Small intestine (tissue), 7 donors: ENCODE measurements at regions not wholly inside any gene's neighbourhood (a gene's known extent, or its start where the extent isn't known, plus 50 kb on each side); places are given as distances from the start of the nearest gene placed in this dataset.

Experiments
- DNase-seq, 2 donors: peaks; one replicate each; pipeline versions ENCODE4 v3.0.0 to v3.0.0-alpha.2; 2013
- FAIRE-seq: peaks from 2 replicates; lab custom pipeline; 2012; peaks lifted over from hg19 to GRCh38; lab: Jason Lieb, UNC
- H3K27ac ChIP-seq, 3 donors: one replicate each; pipeline ENCODE4 v1.5.1; 2013; ENCODE audit warnings: low read length in 2 of 3, mild to moderate bottlenecking in 2 of 3, control low read depth in 1 of 3, inconsistent platforms in 1 of 3, low read depth in 1 of 3, moderate library complexity in 1 of 3
- H3K27me3 ChIP-seq, 3 donors: one replicate each; pipeline ENCODE4 v1.6.1; 2013; ENCODE audit warnings: low read length in 3 of 3, inconsistent platforms in 1 of 3; ENCODE audit not compliant: control insufficient read depth in 3 of 3, insufficient read depth in 3 of 3
- H3K36me3 ChIP-seq, 3 donors: one replicate each; pipeline ENCODE4 v1.6.1; 2013; ENCODE audit warnings: low read length in 3 of 3, inconsistent platforms in 1 of 3, low read depth in 1 of 3, mild to moderate bottlenecking in 1 of 3, moderate library complexity in 1 of 3; ENCODE audit not compliant: control insufficient read depth in 3 of 3, insufficient read depth in 2 of 3
- H3K4me1 ChIP-seq, 3 donors: one replicate each; pipeline ENCODE4 v1.6.1; 2013; ENCODE audit warnings: low read length in 2 of 3, inconsistent platforms in 1 of 3, low read depth in 1 of 3, mild to moderate bottlenecking in 1 of 3, moderate library complexity in 1 of 3; ENCODE audit not compliant: control insufficient read depth in 3 of 3, insufficient read depth in 2 of 3
- H3K4me3 ChIP-seq, 3 donors: one replicate each; pipeline ENCODE4 v1.5.1; 2013; ENCODE audit warnings: low read length in 3 of 3, control low read depth in 1 of 3, inconsistent platforms in 1 of 3, low read depth in 1 of 3, mild to moderate bottlenecking in 1 of 3, moderate library complexity in 1 of 3
- H3K9me3 ChIP-seq, 2 donors: one replicate each; pipeline ENCODE4 v1.6.1; 2013; ENCODE audit warnings: low read depth in 1 of 2, low read length in 1 of 2; ENCODE audit not compliant: control insufficient read depth in 2 of 2, insufficient read depth in 1 of 2
- WGBS, 3 donors: extraction: QIAGEN DNeasy Blood & Tissue Kit; methylation state at CpG; one replicate each; pipeline ENCODE4 v1.1.7; 2013; 5-methylcytosine and 5-hydroxymethylcytosine counted together
- donor health status: healthy with polysubstance abuse.
- donor health status: control.
- donor health status: control.
- donor health status: Bipolar disorder and iron deficiency.
- donor health status: healthy.

DNA sequence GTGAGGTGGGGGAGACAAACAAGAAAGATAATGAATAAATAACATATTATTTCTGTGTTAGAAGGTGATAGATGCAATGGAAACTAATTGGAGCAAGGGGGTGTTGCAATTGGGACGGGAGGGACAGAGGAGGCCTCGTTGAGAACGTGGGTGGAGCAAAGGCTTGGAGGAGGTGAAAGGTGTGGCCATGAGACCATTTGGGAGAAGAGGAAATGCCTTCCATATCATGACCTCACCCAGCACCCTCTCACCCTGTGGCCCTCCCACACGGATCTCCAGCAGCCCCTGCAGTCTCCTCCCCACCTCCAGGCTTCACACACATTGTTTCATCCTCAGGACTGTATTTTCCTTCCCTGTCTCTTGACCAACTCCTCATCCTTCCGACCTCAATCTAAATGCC is 85.3 kb upstream of the ARHGAP29 start:
- FAIRE-seq = no peak
- no peak overlapping the region for H3K27ac ChIP-seq
- DNase-seq = no peak
- H3K9me3 ChIP-seq = no peaks in the 10 kb centered on the region
- no peak overlapping the region for H3K4me3 ChIP-seq
- H3K4me1 ChIP-seq = peaks cover 0 to 5% (median 4%) of the 10 kb centered on the region in 3 donors
- WGBS, 3 donors = 50 to 68% (median 55%) methylated on average over 5 of the region's 5 CpGs
- H3K36me3 ChIP-seq = no peaks in the 10 kb centered on the region
- no peaks in the 10 kb centered on the region for H3K27me3 ChIP-seq

DNA sequence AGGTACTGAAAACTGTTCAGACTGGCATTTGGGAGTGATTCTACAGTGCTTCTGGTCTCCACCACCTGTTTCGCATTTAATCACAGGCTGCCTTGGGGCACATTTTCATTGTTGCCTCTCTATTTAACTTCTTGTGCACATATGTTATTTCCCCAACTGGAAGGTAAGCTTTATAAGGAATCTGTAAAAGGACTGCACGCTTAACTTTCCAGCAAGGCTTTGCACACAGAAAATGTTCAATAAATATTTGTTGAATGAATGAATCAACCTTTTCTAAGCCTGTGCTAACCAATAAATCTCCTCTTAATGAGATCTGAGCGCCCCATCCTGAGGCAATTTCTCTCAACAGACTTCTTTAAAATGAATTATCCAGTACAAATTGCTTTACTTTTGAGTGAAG is 84.3 kb upstream of the ARHGAP29 start:
- FAIRE-seq (no peak), DNase-seq (no peak)
- WGBS, 3 donors = 88 to 91% (median 89%) methylated on average over 3 of the region's 3 CpGs
- no peaks in the 10 kb centered on the region for H3K36me3 ChIP-seq
- no peaks in the 10 kb centered on the region for H3K4me1 ChIP-seq
- no peak overlapping the region for H3K27ac ChIP-seq
- H3K27me3 ChIP-seq = no peaks in the 10 kb centered on the region
- no peaks in the 10 kb centered on the region for H3K9me3 ChIP-seq
- H3K4me3 ChIP-seq = no peak overlapping the region

- 68 to 78% (median 72%) methylated on average over 8 of the region's 8 CpGs for WGBS, 3 donors
- no peak for FAIRE-seq
- no peaks in the 10 kb centered on the region for H3K36me3 ChIP-seq
- H3K9me3 ChIP-seq = no peaks in the 10 kb centered on the region
- no peak for DNase-seq
- no peak overlapping the region for H3K4me3 ChIP-seq
- H3K4me1 ChIP-seq = peaks cover 0 to 11% (median 0%) of the 10 kb centered on the region in 3 donors
- peak overlapping the region in 1 of 3 donors; percentile 27 for H3K27ac ChIP-seq
- H3K27me3 ChIP-seq = no peaks in the 10 kb centered on the region
Observed at GRCh38 chr1:94319319-94320102, 82.1 kb upstream of the ARHGAP29 start.

DNA sequence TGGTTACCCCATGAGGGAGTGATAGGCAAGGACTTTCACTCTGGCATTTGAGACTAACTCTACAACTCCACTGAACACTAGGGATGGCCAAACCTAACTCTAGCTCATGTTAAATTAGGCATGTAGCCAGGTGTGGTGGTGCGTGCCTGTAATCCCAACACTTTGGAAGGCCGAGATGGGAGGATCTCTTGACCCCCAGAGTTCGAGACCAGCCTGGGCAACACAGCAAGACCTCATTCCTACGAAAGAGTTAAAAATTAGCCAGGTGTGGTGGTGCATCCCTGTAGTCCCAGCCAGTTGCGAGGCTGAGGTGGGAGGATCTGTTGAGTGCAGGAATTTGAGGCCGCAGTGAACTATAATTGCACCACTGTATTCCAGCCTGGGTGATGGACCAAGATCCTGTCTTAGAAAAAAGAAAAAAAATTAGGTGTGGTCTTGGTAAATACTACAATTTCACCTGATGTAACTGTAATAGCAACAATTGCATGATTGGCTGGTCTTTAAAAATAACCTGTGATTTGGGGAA is 81.2 kb upstream of the ARHGAP29 start:
- WGBS, 3 donors = 90 to 94% (median 92%) methylated on average over 6 of the region's 6 CpGs
- Histone ChIP-seq H3K36me3 (no peaks in the 10 kb centered on the region), H3K4me1 (peaks cover 0 to 15% (median 2%) of the 10 kb centered on the region in 3 donors), H3K4me3 (no peak overlapping the region), H3K27me3 (no peaks in the 10 kb centered on the region), H3K9me3 (no peaks in the 10 kb centered on the region), H3K27ac (no peak overlapping the region)
- FAIRE-seq (no peak), DNase-seq (no peak)

DNA sequence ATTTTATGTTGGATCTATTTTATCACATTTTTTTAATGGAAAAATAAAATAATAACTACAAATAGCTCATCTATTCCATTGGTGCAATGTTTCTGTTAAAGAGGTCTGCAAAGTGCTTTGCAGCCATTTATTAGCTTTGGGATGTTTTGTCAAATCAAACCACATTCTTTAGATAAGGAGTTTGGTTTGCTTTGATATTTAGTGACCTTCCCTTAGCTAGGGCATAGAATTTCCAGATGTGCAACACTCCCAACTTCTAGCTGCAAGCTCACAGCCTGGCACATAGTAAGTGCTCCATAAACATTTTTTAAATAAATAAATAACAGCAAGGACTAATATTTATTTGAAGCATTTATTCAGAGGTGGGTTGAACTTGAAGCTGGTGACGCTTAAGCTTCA is 80.4 kb upstream of the ARHGAP29 start:
- Histone ChIP-seq H3K4me1 (peaks cover 0 to 20% (median 2%) of the 10 kb centered on the region in 3 donors), H3K36me3 (no peaks in the 10 kb centered on the region), H3K27ac (no peak overlapping the region), H3K4me3 (no peak overlapping the region), H3K27me3 (no peaks in the 10 kb centered on the region), H3K9me3 (no peaks in the 10 kb centered on the region)
- WGBS, 3 donors = 96 to 100% (median 97%) methylated on average over 1 of the region's 1 CpG
- FAIRE-seq (no peak), DNase-seq (no peak)

- no peak for FAIRE-seq
- no peak for DNase-seq
Observed at GRCh38 chr1:94316836-94317789, 79.7 kb upstream of the ARHGAP29 start.

DNA sequence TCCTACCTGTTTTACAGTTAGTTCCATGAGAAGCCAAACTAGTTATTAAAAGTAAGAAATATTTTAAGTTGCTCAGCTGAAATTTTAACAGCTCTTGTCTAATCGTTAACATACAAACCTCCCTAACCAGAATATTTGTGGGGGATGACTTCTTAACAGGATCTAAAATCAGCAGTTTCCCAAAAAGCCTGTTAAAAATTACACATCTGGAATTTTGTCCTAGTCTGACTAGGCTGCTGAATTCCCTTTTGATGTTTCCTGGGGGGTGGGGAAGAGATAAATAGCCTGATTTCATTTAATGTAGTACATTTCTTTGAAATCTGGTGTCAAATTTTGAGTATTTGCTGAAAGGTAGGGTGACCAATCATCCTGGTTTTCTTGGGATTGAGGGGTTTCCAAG is 78.8 kb upstream of the ARHGAP29 start:
- DNase-seq = no peak
- no peak overlapping the region for H3K4me3 ChIP-seq
- H3K27ac ChIP-seq = no peak overlapping the region
- peaks cover 0 to 23% (median 2%) of the 10 kb centered on the region in 3 donors for H3K4me1 ChIP-seq
- no peaks in the 10 kb centered on the region for H3K36me3 ChIP-seq
- H3K9me3 ChIP-seq = no peaks in the 10 kb centered on the region
- FAIRE-seq = no peak
- H3K27me3 ChIP-seq = no peaks in the 10 kb centered on the region
- 73 to 87% (median 78%) methylated on average over 1 of the region's 1 CpG for WGBS, 3 donors

More at GRCh38 chr1:94316836-94317789, 79.7 kb upstream of the ARHGAP29 start:
- no peaks in the 10 kb centered on the region for H3K36me3 ChIP-seq
- peaks cover 0 to 22% (median 2%) of the 10 kb centered on the region in 3 donors for H3K4me1 ChIP-seq
- no peak overlapping the region for H3K27ac ChIP-seq
- whole genome bisulfite sequencing, 3 donors = 57 to 77% (median 71%) methylated on average over 8 of the region's 8 CpGs
- H3K9me3 ChIP-seq = no peaks in the 10 kb centered on the region
- H3K4me3 ChIP-seq = no peak overlapping the region
- H3K27me3 ChIP-seq = no peaks in the 10 kb centered on the region

- no peak overlapping the region for H3K4me3 ChIP-seq
- WGBS, 3 donors = 78 to 95% (median 81%) methylated on average over 1 of the region's 1 CpG
- no peak for FAIRE-seq
- H3K4me1 ChIP-seq = peaks cover 4 to 28% (median 6%) of the 10 kb centered on the region in 3 donors
- DNase-seq = no peak
- no peaks in the 10 kb centered on the region for H3K36me3 ChIP-seq
- H3K27me3 ChIP-seq = no peaks in the 10 kb centered on the region
- no peak overlapping the region for H3K27ac ChIP-seq
- H3K9me3 ChIP-seq = no peaks in the 10 kb centered on the region
Observed at GRCh38 chr1:94315552-94316116, 78.2 kb upstream of the ARHGAP29 start.
